CD4-positive, alpha-beta T cell treated with Interferon alpha-2 for 1 hour (primary cell): ENCODE measurements at regions not wholly inside any gene's neighbourhood (a gene's known extent, or its start where the extent isn't known, plus 50 kb on each side); places are given as distances from the start of the nearest gene placed in this dataset.

Experiments used
- DNase-seq, 2 donors: peaks; one replicate each; pipeline ENCODE4 v3.0.0-alpha.2; 2020 to 2022

DNA sequence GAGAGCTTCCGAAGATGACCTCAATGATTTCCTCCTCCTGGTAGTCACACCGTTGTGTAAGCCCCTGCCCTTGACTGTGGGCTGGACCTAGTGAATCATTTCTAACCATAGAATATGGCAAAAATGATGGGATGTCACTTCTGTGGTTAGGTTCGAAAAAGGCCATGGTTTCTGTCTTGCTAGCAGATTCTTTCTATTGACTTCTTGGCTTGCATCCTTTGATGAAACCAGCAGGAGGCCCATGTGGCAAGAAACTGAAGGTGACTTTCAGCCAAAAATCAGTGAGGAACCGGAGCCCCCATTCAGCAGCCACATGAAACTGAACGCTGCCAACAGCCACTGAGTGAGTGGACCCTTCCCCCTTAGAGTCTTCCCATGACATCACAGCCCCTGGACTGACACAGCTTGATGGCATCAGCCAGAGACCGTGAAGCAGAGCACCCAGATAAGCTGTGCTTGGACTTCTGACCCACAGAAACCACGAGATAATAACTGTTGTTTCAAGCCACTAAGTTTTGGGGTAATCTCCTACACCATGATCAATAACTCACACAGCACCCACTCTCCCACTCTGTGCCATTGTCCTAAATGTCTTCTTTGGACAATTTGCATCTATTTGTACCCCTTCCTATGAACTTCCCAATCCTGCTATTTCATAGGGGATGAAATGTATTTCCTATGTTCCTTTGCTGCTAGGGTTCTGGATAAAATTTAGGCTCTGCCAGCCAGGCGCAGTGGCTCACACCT, 148.0 kb upstream of the STX18 start:
- no peak for DNase-seq

DNA sequence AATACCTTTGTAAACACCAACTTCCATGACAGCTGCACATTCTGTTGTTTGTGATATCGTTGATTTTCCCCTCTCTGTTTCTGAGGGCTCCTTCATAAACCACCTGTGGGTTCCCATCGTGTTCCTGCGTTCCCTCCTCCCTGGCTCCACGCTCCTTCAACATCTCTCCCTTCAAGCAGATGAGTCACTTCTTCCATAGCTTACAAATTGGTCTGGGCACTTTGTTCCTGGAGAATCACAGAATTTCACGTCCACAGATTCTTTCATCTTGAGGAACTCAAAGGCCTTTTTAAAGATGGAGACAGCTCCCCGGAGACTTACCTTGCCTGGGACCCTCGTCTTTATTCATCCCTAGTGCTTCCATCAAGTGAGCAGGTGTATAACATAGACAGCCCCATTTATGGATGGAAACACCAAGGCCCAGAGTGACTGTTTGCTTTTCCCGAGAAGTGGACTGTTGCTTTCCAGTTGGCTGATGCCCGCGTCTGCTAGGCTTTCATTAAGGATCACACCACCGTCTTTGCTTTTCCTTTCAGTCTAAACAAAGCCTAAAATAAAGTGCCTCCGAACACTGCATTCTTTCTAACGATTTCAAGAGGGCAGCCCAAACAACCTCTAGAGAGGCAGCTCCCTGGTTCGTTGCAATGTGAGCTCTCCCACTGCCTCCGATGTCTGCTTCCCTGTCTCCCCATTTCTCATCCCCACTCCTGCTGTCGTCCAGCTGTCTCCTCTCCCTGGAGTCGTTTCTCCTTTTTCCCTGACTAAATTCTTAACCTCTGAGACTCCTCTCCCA, 146.3 kb upstream of the STX18 start:
- no peak for DNase-seq

DNA sequence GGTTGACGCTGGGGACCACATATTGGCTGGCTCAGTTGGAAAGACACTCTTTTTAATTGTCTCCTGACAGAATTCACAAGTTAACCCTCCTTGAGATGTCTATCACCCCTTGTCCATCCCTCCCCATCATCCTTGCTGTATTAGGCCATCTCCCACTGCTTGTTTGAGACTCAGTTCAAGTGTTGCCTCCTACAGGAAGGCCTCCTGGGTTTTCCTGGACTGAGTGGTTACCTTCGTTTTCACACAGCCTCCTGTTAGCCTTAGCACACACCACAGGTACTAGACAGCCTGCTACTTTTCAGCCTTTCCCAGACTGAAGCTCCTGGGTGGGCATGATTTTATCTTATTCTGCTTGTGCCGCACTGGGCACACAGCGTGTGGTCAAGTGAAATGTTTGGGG, 145.3 kb upstream of the STX18 start:
- DNase-seq, result no peak

DNA sequence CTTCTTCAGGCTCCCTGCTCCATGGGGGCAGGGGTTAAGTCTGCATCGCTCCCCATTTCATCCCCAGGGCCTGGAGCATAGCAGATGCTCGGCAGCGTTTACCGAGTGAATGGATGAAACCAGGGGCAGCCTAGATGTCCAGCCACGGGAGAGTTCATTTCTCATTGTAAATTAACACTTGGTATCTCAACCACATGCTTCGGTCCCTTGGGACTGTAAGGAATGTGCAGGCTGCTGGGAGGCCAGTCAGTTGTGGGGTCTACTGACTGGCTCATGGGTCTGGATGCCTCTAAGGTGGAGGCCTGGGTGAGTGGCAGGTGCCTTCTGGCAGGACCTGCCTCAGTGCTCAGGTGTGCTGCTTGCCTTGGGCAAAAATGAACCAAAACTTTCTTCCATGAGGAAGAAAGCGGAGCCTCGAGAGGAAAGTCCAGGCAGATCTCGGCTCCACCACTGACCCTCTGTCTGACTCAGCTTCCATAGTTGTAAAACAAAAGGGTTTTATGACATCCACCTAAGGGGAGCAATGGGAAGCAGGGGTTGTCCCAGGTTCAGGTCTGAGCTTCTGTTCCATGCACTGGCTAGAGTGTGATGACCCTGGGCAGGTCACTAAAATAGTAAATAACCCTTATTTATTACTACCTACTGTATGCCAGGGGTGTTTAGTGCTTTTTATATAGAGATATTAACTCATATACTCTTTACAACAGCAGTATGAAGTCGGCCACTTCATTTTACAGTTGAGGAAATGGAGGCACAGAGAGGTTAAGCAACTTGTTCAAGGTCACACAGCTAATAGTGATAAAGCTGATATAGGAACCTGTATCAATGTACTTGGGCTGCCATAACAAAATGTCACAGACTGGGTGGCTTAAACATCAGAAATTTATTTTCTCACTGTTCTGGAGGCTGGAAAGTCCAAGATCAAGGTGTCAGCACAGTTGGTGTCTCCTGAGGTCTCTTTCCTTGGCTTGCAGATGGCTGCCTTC, 144.3 kb upstream of the STX18 start:
- no peak for DNase-seq

DNA sequence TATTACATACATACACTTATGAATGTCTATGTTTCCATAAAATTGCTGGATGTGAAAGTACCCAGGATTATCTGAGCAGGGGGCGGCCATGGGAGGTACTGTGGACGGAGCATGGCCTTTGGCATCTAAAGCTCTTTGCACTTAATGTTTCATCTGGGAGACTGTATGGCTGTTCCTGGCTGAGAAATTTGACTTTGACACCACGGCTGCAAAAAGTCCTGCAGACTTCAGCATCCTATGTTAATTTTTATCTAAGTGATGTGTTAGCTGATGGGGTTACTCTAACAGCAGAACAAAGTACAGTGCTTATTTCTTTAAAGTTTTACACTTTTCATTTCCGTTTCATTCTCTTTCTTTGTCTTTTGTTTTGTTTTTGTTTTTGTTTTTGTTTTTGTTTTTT, 139.8 kb upstream of the STX18 start:
- DNase-seq, result no peak

DNA sequence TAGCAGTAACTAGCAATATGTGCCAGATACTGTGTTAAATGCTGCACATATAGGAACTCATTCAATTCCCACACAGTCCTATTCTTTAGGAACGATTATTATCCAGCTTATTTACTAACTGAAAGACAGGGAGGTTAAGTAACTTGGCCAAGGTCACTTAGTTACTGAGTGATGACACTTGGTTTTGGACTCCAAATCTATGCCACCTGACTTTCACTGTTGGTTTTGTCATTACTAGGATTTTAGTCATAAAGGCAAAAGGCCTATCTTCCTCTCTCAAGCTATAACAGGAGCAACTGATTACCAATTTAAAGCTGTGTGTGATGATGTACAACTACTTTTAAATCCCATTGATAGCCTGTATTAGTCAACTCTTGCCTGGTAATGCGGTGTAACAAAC, 138.9 kb upstream of the STX18 start:
- no peak for DNase-seq

DNA sequence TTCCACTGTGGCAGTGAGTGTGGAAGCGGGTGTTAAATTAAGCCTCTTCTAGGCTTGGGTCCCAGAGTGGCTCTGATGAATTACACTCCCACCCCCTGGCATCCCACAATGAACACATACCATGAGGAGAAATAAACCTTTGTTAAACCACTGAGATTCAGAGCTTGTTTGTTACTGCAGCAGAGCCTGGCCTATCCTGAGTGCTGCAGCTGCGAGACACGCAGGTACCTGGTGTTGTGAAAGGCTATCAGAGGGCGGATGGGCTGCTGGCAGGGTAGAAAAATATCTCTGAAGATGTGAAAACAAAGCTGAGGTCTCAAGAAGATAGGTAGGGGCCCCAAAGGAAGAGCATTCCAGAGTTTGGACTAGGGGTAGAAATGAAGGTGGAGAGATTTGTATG, 138.4 kb upstream of the STX18 start:
- no peak for DNase-seq

DNA sequence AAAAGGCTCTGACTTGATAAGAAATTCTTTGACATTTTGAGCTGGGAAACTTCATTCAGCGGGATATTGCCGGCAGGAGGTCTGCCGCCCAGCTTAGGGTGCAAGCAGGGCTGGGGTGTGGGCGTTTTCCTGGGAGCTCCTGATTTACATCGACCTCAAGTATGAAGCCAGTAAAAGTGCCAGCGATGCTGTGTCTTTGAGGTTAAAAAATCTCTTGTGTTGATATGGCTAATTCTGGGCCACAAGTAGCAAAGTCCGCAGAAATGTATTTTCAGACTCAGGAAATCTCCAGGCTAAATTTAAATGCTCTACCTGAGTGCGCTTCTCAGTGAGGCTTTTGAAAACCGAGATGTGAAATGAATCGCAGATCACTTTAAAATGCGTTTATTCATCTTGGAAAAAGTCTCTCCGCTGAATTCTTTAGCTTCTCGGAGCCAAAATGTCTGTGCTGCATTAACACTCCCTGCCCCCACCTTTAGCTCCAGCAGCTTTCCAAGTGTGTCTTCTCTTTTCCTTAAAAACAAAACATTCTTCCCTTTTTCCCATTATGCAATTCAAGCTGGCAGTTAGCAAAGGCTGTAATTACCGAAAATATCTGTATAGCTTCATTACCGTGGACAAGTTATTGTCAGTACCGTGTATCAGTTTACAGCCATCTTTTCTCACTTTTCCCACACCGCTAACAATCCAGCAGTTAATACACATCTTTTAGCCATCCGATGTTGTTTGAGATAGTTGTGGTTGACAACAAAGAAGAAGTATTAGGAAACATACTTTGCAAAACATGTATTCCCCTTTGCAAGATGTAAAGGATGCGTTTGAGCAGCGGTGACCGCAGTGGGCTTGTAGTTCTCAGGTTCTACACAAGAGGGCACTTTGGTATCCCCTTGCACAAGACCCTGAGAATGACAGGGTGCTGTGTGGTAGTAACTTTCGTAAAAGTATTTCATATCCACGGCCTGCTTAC, 136.0 kb upstream of the STX18 start:
- no peak for DNase-seq

DNA sequence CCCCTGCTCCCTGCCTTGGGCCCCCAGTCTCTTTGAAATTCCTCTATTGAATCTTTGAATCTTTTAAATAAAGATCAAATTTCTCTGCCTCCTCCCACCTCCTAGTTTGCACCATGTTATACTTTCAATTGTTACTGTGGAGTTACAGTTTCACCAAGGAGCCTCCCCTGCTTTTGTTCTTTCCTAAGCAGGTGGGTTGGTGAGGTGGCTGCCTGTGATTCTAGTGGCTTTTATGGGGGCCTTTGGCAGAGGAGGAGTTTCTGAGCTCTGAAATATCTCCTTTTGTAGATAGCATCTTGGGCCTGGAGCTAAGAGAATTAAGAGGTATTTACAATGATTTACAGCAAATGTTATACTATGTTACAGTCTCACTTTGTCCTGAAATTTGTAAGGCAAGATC, 133.8 kb upstream of the STX18 start:
- no peak for DNase-seq

DNA sequence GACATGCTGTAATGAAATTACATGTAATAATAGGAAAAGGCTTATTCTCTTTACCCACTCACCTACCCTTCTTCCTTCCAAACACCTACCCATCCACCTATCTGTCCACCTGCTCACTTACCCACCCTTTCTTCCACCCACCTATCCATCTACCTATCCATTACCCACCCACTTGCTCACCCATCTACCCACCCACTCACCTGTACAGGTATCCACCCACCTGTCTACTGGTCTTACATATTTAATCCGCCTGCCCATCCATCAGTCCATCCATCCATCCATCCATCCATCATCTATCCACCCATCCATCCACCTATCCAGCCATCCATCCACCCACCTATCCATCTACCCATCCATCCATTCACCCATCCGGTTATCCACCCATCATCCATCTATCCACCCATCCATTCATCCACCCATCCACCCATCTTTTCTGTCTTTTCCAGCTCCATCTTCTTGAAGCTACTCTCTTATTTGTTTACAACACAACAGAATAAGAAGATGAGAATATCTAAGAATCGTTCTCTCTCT, 133.3 kb upstream of the STX18 start:
- DNase-seq, result no peak

DNA sequence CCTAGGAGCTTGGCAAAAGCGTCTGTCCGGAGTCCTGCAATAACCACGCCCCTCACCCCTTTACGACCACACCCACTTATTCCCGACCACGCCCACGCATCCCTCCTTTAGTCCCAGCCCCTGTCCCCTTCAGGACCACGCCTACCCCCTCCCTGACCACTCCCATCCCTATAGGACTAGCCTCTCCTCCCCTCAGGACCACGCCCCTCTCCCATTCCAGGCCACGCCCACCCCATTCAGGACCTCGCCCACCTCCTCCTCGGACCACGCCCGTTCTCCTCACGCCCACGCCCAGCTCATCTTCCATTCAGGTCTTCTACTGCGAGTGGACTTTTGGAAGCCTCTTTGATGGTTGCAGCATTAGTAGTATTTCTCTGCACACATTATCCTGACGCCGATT, 131.2 kb upstream of the STX18 start:
- DNase-seq, result no peak

DNA sequence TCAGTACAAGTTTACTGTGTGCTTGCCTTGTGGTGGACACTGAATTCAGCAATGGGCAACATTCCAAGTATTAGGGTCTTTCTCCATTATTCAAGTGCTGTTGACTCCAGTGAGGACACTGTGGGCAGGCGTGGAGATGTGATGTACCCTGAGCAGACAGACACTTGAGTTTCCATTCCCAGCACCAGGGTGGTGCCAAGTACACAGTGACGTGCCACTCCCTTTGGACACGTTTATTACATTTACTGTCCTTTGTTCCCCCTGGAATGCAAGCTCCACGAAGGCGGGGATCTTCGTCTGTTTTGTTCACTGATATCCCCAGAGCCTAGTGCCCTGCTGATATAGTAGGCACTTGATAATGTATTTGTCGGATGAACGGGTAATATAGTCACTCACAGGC, 130.6 kb upstream of the STX18 start:
- DNase-seq, result no peak

DNA sequence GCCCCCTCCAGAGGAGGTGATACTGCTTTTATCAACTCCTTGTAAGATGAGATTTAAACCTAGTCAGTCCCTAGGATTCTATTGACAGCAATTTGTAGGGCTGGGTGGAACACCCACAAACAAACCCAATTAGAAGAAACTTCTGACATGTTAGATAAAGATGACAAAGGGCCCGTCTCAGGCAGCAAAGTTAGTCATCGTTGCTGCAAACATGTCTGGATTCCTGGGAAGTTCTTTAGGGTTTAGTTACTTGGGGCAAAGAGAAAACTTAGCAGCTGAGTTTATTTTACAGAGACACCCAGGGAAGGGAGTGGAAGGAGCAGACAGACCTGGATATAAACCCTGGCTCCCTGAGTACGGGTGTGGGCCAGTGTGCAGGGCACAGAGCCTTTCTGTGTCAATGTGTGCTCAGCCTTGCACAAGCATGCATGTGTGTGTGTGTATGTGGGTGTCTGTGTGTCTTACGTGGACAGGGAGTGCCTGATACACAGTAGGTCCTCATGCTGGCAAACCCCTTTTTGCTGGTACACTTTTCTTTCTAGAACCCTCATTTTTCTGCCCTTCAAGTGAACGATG, 130.0 kb upstream of the STX18 start:
- no peak for DNase-seq

DNA sequence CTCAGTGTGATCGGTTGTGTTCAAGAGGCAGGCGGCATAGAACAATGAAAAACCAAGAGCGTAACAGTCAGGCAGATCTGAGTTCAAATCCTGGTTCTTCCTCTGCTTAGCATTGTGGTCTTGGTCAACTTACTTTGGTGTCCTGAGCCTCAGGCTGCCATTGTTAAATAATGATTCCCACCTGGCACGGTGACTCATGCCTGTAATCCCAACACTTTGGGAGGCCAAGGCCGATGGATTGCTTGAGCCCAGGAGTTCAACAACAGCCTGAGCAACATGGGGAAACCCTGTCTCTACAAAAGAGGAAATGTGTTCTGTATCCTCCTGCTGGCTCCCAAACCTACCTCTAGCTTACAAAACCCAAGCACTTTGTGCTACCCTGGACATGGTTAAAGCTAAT, 129.0 kb upstream of the STX18 start:
- no peak for DNase-seq

DNA sequence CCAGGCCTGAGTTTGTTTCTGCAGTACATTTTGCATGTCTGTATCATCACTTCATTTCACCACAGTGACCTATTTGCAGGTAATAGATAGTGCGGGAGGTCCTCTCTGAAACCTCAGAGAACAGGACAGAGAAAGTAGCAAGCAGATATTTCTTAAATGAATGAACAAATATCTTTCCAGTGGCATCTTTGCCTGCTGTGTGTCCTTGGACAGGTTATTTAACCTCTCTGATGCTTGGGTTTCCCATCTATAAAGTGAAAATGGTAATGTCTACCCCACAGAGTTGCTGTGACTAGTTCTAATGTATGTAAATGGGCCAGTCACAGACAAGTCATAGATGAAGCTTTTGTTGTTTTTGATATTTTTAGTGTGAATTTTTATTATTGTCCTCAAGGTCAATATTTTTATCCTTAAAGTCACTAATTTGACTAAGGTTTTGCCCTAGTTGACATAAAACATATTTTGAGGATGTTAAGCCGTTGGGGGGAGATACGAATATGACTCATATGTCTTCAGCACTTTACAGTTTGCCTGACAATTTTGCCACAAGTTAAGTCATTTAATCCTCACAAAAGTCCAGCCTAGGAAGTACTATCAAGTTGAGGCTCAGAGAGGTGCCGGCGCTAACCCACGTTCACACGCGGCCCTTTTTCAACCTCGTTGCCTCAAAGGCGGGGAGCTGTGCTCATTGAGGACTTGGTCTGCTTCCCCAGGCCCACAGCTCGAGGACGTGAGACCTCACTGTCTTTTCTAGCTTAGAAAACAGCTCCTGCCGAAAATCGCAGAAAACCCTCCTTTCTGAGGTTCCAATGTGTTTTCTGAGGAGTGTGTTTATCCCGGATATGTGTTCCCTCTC, 126.7 kb upstream of the STX18 start:
- no peak for DNase-seq

DNA sequence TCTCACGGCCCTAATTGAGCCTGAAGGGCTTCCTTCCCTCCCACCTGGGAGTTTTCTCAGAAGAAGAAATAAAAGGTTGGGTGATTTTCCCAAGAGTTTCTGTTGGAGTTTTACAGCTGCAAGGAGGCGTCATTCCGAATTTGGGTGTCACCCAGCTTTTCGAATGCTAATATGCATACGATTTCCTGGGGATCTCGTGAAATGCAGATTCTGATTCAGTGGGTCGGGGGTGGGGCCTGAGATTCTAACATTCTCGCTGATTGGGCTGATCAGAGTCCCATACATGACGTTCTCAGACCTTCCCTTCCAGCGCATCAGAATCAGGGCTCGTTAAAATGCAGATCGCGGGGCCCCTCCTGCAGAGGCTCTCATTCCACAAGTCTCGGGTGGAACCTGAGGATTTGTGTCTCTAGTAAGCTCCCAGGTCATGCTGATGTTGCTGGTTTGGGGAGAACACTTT, 125.8 kb upstream of the STX18 start:
- no peak for DNase-seq

DNA sequence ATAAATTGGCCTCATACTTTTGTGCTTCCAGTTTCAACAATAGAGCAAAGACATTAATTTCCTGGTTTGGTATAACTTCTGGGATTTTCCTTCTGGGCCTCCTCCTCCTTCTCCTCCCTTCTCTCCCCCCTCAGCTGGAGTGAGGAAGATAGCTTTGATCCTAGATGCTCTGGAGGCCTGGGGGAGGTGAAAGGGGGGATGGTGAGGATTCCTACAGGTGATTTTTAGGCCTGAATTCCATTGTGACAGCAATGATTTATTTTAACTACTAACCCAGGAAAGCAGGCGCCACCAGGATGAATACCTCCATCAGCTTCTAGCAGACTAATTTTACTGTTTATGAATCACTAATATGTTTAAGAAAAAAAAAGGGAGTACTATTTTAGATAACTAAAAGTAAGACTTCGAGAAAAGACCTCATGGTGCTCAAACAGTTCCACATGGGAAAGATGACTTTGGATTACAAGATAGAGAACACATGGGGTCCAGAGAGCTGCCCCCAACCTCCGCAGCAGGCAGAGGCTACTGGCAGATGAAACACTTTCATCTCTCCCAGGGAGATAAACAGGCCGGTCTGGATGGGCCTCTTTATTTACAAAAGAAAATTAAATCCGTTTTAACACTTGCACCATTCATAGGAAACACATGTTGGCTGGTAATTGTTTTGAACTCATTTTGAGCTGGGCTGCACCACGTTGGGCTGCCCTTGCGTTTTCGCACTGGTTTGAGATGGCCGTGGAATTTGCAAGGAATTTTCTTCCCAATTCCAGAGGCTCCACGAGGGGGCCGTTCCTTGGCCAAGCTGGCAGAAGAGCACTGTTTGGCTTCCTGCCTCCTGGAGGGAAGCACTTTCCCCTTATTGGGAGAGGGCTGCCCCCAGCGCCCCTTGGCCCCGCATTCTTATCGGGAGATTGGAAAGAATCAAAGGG, 125.1 kb upstream of the STX18 start:
- DNase-seq, result no peak

DNA sequence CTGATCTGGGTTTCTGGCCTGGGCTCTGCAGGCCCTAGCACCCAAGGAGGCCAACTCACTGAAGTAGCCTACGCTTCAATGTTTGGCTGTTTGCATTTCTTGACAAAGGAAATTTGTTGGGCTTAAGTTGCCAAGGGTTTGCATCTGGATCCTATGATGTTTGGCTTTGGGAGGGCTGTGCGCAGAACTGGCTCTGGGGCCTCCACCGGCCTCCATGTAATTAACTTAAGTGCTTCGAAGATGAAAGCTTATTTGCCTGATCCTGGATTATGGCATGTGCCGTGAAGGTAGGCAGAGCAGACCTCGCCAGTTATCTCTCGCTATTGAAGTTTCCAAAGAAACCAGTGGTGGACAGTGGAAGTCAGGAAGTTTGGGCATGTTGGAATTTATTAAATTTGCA, 124.3 kb upstream of the STX18 start:
- no peak for DNase-seq

DNA sequence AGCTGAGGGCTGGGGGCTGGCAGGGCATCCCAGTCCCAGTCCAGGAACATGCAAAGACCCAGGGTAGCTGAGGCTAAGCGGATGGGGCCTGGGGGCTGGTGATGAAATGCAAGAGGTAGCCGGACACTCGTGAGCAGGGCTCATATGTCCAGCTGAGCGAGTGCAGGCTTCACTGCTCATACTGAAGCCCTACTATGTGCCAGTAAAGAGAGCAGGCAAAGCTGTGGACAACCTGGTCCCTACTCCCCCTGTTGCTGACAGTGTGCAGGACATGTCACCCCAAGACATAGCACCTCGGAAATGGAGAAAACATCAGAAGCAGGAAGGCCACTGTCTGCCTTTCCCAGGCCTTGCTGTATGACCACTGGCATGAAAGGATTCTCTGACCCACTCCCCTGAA, 122.4 kb upstream of the STX18 start:
- no peak for DNase-seq
